Spleen (tissue), 11 donors: ENCODE measurements at regions not wholly inside any gene's neighbourhood (a gene's known extent, or its start where the extent isn't known, plus 50 kb on each side); places are given as distances from the start of the nearest gene placed in this dataset.

Experiments used
- DNase-seq: peaks from one replicate; pipeline ENCODE4 v3.0.0-alpha.2; 2020
- H3K27ac ChIP-seq, 8 donors: fragments of 200-600 bp; sonication (generic) in 7 of 8; 1 replicate in 4 of 8; 2 replicates in 4 of 8; pipeline versions ENCODE4 v1.5.0 to v1.8.0; 2016 to 2021; ENCODE audit warnings: inconsistent platforms in 4 of 8, mild to moderate bottlenecking in 4 of 8, moderate library complexity in 1 of 8
- H3K27me3 ChIP-seq, 7 donors: fragments of 200-600 bp; sonication (generic) in 6 of 7; replicated peaks in 1 of 7; 1 replicate in 4 of 7; 2 replicates in 3 of 7; pipeline versions ENCODE4 v1.5.0 to v1.8.0; 2016 to 2021; ENCODE audit warnings: inconsistent platforms in 3 of 7, mild to moderate bottlenecking in 1 of 7
- H3K36me3 ChIP-seq, 6 donors: fragments of 200-600 bp; sonication (generic) in 5 of 6; 1 replicate in 4 of 6; 2 replicates in 2 of 6; pipeline versions ENCODE4 v1.5.0 to v1.8.0; 2016 to 2021; ENCODE audit warnings: inconsistent platforms in 2 of 6
- H3K4me1 ChIP-seq, 6 donors: fragments of 200-600 bp; sonication (generic) in 5 of 6; 1 replicate in 3 of 6; 2 replicates in 3 of 6; pipeline versions ENCODE4 v1.5.0 to v1.8.0; 2016 to 2021; ENCODE audit warnings: inconsistent platforms in 3 of 6
- H3K4me3 ChIP-seq, 8 donors: fragments of 200-600 bp; sonication (generic) in 7 of 8; 1 replicate in 4 of 8; 2 replicates in 4 of 8; pipeline versions ENCODE4 v1.5.0 to v1.8.0; 2016 to 2021; ENCODE audit warnings: inconsistent platforms in 4 of 8, mild to moderate bottlenecking in 4 of 8, moderate library complexity in 2 of 8
- H3K9me3 ChIP-seq, 8 donors: fragments of 200-600 bp; sonication (generic) in 7 of 8; 1 replicate in 4 of 8; 2 replicates in 4 of 8; pipeline versions ENCODE4 v1.5.0 to v1.8.0; 2016 to 2021; ENCODE audit warnings: inconsistent platforms in 4 of 8
- CTCF ChIP-seq, 11 experiments: fragments of 200-600 bp in 7 of 11; fragments of 450-650 bp in 4 of 11; sonication (generic) in 4 of 11; IDR thresholded peaks in 8 of 11; conservative IDR thresholded peaks in 3 of 11; 1 replicate in 7 of 11; 2 replicates in 4 of 11; pipeline versions ENCODE4 v1.4.0 to v1.8.0; 2016 to 2021; ENCODE audit warnings: antibody characterized with exemption in 11 of 11, inconsistent platforms in 4 of 11, mild to moderate bottlenecking in 1 of 11
- POLR2A ChIP-seq, 3 donors: fragments of 450-650 bp; IDR thresholded peaks; one replicate each; pipeline ENCODE4 v1.5.1; 2017; ENCODE audit warnings: antibody characterized with exemption in 3 of 3, mild to moderate bottlenecking in 1 of 3
- POLR2AphosphoS5 ChIP-seq, 3 donors: sonication (generic); formaldehyde crosslinking; IDR thresholded peaks; one replicate each; pipeline ENCODE4 v1.5.1; 2017; ENCODE audit warnings: antibody characterized with exemption in 3 of 3
- WGBS, 5 donors: extraction: QIAGEN DNeasy Blood & Tissue Kit in 3 of 5; methylation state at CpG; one replicate each; pipeline versions ENCODE4 v1.1.5 to v1.1.7; 2013 to 2018; 5-methylcytosine and 5-hydroxymethylcytosine counted together
- intact Hi-C: fragments of 100-400 bp; cut with DNase I; formaldehyde crosslinking; loops from one replicate; pipeline ENCODE4 v1.15.0; 2023; ENCODE audit warnings: low total_unique reads
- donor health status: healthy with polysubstance abuse.
- donor health status: DM: no; HTN: no; CAD: no; lungs with moderate emphysema.
- donor health status: DM: no; HTN: no; CAD: no.
- donor health status: Bipolar disorder and iron deficiency.
- donor health status: healthy.
- donor health status: DM: no; HTN: no; CAD: no.
- donor health status: DM: yes; HTN: yes; CAD: no.

DNA sequence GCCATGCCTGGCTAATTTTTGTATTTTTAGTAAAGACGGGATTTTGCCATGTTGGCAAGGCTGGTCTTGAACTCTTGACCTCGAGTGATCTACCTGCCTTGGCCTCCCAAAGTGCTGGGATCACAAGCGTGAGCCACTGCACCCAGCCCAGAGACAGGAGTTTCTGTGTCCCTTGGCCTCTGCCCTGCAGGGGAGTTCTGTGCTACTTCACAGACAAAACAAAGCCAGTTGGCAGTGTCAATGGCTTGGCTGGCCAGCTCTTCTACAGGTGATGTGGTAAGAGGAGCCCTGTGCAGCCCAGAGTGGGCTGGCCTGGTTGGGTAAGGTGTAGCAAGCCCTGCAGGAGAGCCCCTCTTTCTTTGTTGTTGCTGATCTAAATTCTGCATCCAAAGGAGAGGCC, 60.5 kb upstream of the SHISAL1 start:
- H3K4me3 ChIP-seq: no peak overlapping the region
- no peaks in the 10 kb centered on the region for H3K4me1 ChIP-seq
- 82 to 89% (median 85%) methylated on average over 3 of the region's 3 CpGs for WGBS, 5 donors
- H3K27ac ChIP-seq: no peak overlapping the region
- TF ChIP-seq CTCF (IDR thresholded peaks at IDR 0.05 in 8 of 11, conservative IDR thresholded peaks at IDR 0.05 in 3 of 11) (no peak), POLR2A (IDR thresholded peaks at IDR 0.05) (no peak), POLR2AphosphoS5 (IDR thresholded peaks at IDR 0.05) (no peak)
- H3K36me3 ChIP-seq: no peaks in the 10 kb centered on the region
- peak; percentile 28 for DNase-seq
- H3K27me3 ChIP-seq: no peaks in the 10 kb centered on the region
- peaks cover 0 to 42% (median 36%) of the 10 kb centered on the region in 8 donors for H3K9me3 ChIP-seq
- intact Hi-C loops: no loop called here

DNA sequence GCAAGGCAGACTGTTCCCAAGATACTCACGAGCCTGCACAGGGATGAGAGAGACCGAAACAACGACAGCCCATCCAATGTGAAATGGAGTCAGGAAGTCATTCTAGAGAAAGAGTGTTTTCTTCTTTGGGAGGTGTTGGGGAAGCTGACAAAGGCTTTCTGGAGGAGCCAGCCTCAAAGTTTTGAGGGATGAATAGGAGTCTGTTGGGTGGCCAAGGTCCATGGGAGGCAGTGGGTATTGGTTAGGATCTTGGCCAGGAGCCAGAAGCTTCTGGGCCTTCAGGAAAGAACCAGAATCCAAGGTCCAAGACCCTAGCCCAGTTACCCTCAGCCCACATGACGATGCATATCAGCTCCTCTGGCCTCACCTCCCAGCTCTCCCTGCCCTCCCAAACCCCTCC, 59.9 kb upstream of the SHISAL1 start:
- no peaks in the 10 kb centered on the region for H3K36me3 ChIP-seq
- H3K4me3 ChIP-seq: no peak overlapping the region
- no peaks in the 10 kb centered on the region for H3K27me3 ChIP-seq
- no peak overlapping the region for H3K27ac ChIP-seq
- WGBS, 5 donors: 69 to 82% (median 71%) methylated on average over 3 to 4 of the region's 4 CpGs
- peaks cover 0 to 35% (median 30%) of the 10 kb centered on the region in 8 donors for H3K9me3 ChIP-seq
- no peaks in the 10 kb centered on the region for H3K4me1 ChIP-seq
- peak; percentile 15 for DNase-seq
- TF ChIP-seq CTCF (IDR thresholded peaks at IDR 0.05 in 8 of 11, conservative IDR thresholded peaks at IDR 0.05 in 3 of 11) (no peak), POLR2AphosphoS5 (IDR thresholded peaks at IDR 0.05) (no peak), POLR2A (IDR thresholded peaks at IDR 0.05) (no peak)
- intact Hi-C loops: no loop called here

GRCh38 chr22:44371741-44372525, 59.2 kb upstream of the SHISAL1 start:
- peaks cover 0 to under 1% (median 0%) of the 10 kb centered on the region in 6 donors for H3K4me1 ChIP-seq
- no peak overlapping the region for H3K27ac ChIP-seq
- WGBS, 5 donors: 71 to 87% (median 75%) methylated on average over 3 of the region's 3 CpGs
- peak; percentile 41 for DNase-seq
- H3K9me3 ChIP-seq: peaks cover 0 to 32% (median 26%) of the 10 kb centered on the region in 8 donors
- no peaks in the 10 kb centered on the region for H3K27me3 ChIP-seq
- TF ChIP-seq POLR2AphosphoS5 (IDR thresholded peaks at IDR 0.05) (no peak), CTCF (IDR thresholded peaks at IDR 0.05 in 8 of 11, conservative IDR thresholded peaks at IDR 0.05 in 3 of 11) (no peak), POLR2A (IDR thresholded peaks at IDR 0.05) (no peak)
- intact Hi-C loops: no loop called here
- no peak overlapping the region for H3K4me3 ChIP-seq
- no peaks in the 10 kb centered on the region for H3K36me3 ChIP-seq

DNA sequence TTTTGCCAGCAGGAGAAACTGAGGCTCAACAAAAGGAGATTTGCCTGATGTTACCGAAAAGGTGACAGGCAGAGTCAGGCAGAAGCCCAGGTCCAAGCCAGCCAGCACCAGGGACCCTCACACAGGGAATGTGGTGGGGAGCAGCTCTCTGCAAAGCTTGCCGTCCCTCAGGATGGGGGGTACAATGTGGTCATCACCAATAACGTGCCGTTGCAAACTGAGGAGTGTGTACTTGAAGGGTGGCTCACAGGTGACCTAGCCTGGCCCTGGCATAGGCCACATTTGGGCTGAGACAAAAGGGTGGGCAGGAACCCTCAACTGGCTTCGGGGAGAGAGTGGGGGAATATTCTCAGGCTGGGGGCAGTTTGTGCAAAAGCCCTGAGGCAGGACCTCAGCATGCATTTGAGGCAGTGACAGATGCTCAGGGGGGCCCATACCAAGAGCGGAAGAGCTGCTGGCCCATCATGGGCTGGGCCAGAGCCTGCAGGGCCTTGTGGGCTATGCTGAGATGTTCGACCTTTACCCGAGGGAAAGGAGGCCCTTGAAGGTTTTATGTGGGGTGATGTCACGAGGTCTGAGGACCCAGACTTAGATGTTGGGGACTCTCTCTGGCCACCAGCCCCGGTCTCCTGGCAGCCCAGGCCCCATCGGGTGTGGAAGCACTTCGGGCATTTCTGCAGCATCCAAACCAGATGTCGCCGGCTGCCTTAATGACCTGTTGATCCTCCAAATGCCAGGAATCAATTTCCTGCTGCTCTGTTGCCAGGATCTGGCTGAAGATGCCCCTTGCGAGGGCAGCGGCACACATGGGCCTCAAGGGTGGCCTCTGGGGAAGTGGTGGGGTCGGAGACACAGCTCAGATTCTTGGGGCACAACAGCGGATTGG, 57.4 kb upstream of the SHISAL1 start:
- Histone ChIP-seq H3K4me3 (no peak overlapping the region), H3K27ac (no peak overlapping the region), H3K4me1 (peaks cover 0 to 10% (median 2%) of the 10 kb centered on the region in 6 donors), H3K36me3 (no peaks in the 10 kb centered on the region), H3K27me3 (no peaks in the 10 kb centered on the region), H3K9me3 (peaks cover 0 to 17% (median 11%) of the 10 kb centered on the region in 8 donors)
- TF ChIP-seq POLR2AphosphoS5 (IDR thresholded peaks at IDR 0.05) (no peak), CTCF (IDR thresholded peaks at IDR 0.05 in 8 of 11, conservative IDR thresholded peaks at IDR 0.05 in 3 of 11) (no peak), POLR2A (IDR thresholded peaks at IDR 0.05) (no peak)
- intact Hi-C loops: no loop called here
- DNase-seq: peak; percentile 57
- WGBS, 5 donors: 80 to 90% (median 88%) methylated on average over 12 to 18 of the region's 18 CpGs
